ENCODE measurements at regions not wholly inside any gene's neighbourhood (a gene's known extent, or its start where the extent isn't known, plus 50 kb on each side); places are given as distances from the start of the nearest gene placed in this dataset.

DNA sequence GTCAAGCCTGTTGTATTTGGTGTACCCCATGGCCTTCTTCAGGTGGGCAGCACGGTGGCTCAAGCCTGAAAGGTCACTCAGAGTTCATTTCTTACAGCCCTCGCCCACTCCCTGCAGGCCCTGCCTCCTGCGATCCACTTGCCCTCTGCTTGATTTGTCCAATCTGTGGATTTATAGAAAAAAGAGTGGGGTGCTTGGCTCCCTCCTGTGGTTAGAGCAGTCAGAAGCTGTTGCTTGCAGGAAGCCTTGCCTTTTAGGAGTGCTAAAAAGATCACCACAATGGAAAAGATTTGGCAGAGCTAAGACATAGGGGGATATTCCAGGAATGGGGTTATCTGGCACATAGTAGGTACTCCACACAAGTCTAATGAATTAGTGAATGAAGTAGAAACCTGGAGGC is 108.0 kb upstream of the TRABD2B start:
- Histone ChIP-seq H3K9me3 (no peaks in the 10 kb centered on the region), H3K4me1 (no peaks in the 10 kb centered on the region), H3K27ac (no peak overlapping the region), H3K27me3 (ENCODE audit: insufficient read depth in 3 of 3, low read length in 2 of 3) (no peaks in the 10 kb centered on the region), H3K4me3 (no peak overlapping the region), H3K36me3 (ENCODE audit: insufficient read depth in 1 of 2, low read depth in 1 of 2) (no peaks in the 10 kb centered on the region)
- no peak for ATAC-seq
- TF ChIP-seq, protein P1, sequence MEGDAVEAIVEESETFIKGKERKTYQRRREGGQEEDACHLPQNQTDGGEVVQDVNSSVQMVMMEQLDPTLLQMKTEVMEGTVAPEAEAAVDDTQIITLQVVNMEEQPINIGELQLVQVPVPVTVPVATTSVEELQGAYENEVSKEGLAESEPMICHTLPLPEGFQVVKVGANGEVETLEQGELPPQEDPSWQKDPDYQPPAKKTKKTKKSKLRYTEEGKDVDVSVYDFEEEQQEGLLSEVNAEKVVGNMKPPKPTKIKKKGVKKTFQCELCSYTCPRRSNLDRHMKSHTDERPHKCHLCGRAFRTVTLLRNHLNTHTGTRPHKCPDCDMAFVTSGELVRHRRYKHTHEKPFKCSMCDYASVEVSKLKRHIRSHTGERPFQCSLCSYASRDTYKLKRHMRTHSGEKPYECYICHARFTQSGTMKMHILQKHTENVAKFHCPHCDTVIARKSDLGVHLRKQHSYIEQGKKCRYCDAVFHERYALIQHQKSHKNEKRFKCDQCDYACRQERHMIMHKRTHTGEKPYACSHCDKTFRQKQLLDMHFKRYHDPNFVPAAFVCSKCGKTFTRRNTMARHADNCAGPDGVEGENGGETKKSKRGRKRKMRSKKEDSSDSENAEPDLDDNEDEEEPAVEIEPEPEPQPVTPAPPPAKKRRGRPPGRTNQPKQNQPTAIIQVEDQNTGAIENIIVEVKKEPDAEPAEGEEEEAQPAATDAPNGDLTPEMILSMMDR (IDR thresholded peaks at IDR 0.05): peak; percentile 4
- intact Hi-C loops (cut with DNase I): loop anchor here (5.0 to 10.0 kb wide), 3 partner anchors 97 to 392 kb away; no protein-coding TSS in a partner anchor
- 69 to 77% (median 70%) methylated on average over 3 of the region's 3 CpGs for WGBS, 3 donors
- DNase-seq: no peak

DNA sequence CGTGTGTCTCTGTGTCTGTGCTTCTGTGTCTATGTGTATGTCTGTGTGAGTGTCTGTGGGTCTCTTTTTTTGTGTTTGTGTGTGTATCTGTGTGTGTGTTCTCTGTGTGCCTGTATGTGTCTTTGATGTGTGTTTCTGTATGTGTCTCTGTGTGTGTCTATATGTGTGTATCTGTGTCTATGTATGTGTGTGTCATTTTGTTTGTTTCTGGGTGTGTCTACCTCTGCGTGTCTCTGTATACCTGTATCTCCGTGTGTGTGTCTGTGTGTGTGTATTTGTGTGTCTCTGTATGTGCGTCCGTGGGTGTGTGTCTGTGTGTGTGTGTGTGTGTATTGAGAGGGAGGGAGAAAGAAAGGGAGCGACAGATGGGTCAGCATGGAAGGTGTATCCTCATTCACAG is 106.3 kb upstream of the TRABD2B start:
- H3K36me3 ChIP-seq (ENCODE audit: insufficient read depth in 1 of 2, low read depth in 1 of 2): no peaks in the 10 kb centered on the region
- DNase-seq (no peak), ATAC-seq (no peak)
- no peak overlapping the region for H3K27ac ChIP-seq
- H3K4me1 ChIP-seq: no peaks in the 10 kb centered on the region
- no peaks in the 10 kb centered on the region for H3K9me3 ChIP-seq
- no peak overlapping the region for H3K4me3 ChIP-seq
- no peaks in the 10 kb centered on the region for H3K27me3 ChIP-seq (ENCODE audit: insufficient read depth in 3 of 3, low read length in 2 of 3)
- intact Hi-C loops (cut with DNase I): loop anchor here in 1 of 2 donors (10.0 kb wide), 1 partner anchor 391 kb away; no protein-coding TSS in a partner anchor
- TF ChIP-seq, protein P1 (IDR thresholded peaks at IDR 0.05): no peak
- 92 to 95% (median 95%) methylated on average over 6 of the region's 6 CpGs for WGBS, 3 donors

GRCh38 chr1:48102766-48103165 is 105.6 kb upstream of the TRABD2B start:
- DNase-seq (no peak), ATAC-seq (no peak)
- no peak overlapping the region for H3K27ac ChIP-seq
- H3K9me3 ChIP-seq: no peaks in the 10 kb centered on the region
- TF ChIP-seq, protein P1 (IDR thresholded peaks at IDR 0.05): no peak
- H3K4me3 ChIP-seq: no peak overlapping the region
- WGBS, 3 donors: 73 to 74% (median 73%) methylated on average over 6 of the region's 6 CpGs
- no peaks in the 10 kb centered on the region for H3K4me1 ChIP-seq
- intact Hi-C loops (cut with DNase I): loop anchor here in 1 of 2 donors (10.0 kb wide), 1 partner anchor 392 kb away; no protein-coding TSS in a partner anchor
- H3K27me3 ChIP-seq (ENCODE audit: insufficient read depth in 3 of 3, low read length in 2 of 3): no peaks in the 10 kb centered on the region
- no peaks in the 10 kb centered on the region for H3K36me3 ChIP-seq (ENCODE audit: insufficient read depth in 1 of 2, low read depth in 1 of 2)

- no peak for ATAC-seq
- H3K9me3 ChIP-seq: no peaks in the 10 kb centered on the region
- no peak for DNase-seq
- TF ChIP-seq, protein P1 (IDR thresholded peaks at IDR 0.05): no peak
- no peak overlapping the region for H3K27ac ChIP-seq
- 37 to 48% (median 43%) methylated on average over 10 of the region's 10 CpGs for WGBS, 3 donors
- H3K27me3 ChIP-seq (ENCODE audit: insufficient read depth in 3 of 3, low read length in 2 of 3): peaks cover 0 to 7% (median 0%) of the 10 kb centered on the region in 3 donors
- intact Hi-C loops (cut with DNase I): no loop called here
- no peaks in the 10 kb centered on the region for H3K36me3 ChIP-seq (ENCODE audit: insufficient read depth in 1 of 2, low read depth in 1 of 2)
- no peaks in the 10 kb centered on the region for H3K4me1 ChIP-seq
- H3K4me3 ChIP-seq: no peak overlapping the region
Observed at GRCh38 chr1:48099072-48099773, 102.0 kb upstream of the TRABD2B start.

Data from psoas muscle (tissue), 7 donors.